ENCODE measurements at regions not wholly inside any gene's neighbourhood (a gene's known extent, or its start where the extent isn't known, plus 50 kb on each side); places are given as distances from the start of the nearest gene placed in this dataset.
"Not testable (repeated sequence)": the region's sequence is repeated elsewhere in the genome, so short reads cannot be mapped to it uniquely, and the experiment has no call there.

DNA sequence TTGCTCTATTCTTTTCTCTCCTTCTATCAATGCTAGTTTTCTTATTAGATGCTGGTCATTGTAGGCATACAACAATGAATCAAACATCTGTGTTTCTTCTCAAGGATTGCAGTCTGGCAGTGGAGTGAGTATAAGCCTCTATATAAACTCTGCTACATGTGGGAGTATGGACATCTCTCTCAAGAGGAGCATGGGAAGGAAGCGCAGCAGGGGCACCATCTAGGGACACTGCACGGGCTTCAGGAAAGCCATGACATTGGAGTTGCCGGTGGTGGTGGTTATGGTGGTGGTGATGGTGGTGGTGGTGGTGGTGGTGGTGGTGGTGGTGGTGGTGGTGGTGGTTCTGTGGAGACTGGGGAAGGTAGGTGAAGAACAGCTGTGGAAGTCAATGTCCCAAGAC, 462.6 kb downstream of the RNF144A start:
- DNase-seq (ENCODE audit: low read depth), result no peak

GRCh38 chr2:7384773-7385349, 467.6 kb downstream of the RNF144A start:
- no peak for DNase-seq (ENCODE audit: low read depth)

DNA sequence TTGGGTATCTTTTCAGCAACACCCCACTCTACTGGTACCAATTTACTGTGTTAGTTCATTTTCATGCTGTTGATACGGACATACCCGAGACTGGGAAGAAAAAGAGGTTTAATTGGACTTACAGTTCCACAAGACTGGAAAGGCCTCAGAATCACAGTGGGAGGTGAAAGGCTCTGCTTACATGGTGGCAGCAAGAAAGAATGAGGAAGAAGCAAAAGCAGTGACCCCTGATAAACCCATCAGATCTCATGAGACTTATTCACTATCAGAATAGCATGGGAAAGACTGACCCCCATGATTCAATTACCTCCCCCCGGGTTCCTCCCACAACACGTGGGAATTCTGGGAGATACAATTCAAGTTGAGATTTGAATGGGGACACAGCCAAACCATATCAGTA, 473.1 kb downstream of the RNF144A start:
- not testable (repeated sequence) for DNase-seq (ENCODE audit: low read depth)

DNA sequence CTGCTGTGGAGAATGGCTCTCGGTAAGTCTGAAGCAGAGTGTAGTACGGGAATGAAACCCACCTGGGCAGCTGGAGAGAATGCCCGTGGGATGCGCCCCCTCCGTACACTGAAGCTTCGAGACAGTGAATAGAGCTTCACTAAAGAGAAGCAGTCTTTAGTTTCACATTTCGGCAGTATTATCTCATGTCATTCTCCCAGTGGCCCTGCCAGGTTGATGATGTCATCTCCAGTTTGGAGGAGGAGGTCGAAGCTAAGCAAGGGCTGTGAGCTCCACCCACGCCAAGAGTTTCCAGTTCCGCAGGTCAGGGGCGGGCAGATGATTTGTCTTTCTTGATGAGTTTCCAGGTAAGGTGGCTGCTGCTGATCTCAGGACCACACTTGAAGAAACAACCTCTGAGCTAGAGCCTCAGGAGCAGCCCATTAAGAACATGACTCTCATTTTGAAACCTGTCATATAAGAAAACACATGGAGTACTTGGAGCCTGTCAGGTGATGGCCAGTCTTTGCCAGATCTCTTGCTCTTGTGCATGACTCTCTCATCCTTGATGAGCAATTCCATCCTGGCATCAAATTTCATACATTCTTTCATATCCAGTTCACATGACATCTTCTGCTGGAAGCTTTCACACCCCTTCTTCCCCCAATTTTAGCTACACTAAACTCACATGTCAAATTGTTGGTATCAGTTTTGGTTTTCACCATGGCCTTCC, 475.0 kb downstream of the RNF144A start:
- DNase-seq (ENCODE audit: low read depth), result no peak

- no peak for DNase-seq (ENCODE audit: low read depth)
These were observed 477.0 kb downstream of the RNF144A start for GRCh38 chr2:7394195-7394594.

DNA sequence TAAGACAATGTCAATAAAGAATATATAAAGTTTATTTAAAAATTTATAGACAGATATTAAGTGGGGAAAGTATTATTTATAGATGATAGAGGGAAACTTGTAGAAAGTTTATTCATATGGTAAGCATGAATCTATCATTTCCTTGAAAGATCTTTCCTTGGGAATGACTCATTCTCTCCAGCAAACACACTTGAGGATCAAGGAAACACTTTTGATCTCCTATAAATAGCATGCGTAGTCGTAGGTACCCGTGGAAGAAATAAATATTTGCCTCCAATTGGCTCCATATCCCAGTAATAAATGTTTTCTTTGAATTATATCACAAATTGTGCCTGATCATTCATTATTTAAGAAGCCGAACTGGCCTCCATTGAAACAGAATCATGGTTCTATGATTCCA, 483.4 kb downstream of the RNF144A start:
- no peak for DNase-seq (ENCODE audit: low read depth)

- DNase-seq (ENCODE audit: low read depth), result no peak
These were observed 486.0 kb downstream of the RNF144A start for GRCh38 chr2:7403092-7403775.

- no peak for DNase-seq (ENCODE audit: low read depth)
These were observed 488.9 kb downstream of the RNF144A start for GRCh38 chr2:7405861-7406715.

DNA sequence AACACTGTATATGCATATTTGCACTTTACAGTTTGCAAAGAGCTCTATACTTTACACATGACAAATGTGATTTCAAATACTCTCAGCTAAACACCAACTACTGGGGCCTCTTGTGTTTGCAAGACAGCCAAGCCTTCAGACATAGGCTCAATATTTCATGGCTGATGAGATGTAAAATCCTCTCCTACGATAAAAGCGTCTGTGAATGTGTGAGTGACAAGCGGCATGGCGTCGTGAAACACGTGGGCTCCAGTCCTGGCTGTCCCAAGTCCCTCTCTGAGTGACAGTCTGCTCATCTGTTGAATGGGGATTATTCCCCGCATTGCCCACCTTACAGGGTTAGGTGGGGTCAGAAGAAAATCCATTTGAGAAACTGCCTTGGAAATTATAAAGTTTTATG, 489.8 kb downstream of the RNF144A start:
- no peak for DNase-seq (ENCODE audit: low read depth)

GRCh38 chr2:7407906-7408680, 490.9 kb downstream of the RNF144A start:
- DNase-seq (ENCODE audit: low read depth), result no peak

- DNase-seq (ENCODE audit: low read depth), result no peak
These were observed 494.5 kb downstream of the RNF144A start for GRCh38 chr2:7411691-7412090.

DNA sequence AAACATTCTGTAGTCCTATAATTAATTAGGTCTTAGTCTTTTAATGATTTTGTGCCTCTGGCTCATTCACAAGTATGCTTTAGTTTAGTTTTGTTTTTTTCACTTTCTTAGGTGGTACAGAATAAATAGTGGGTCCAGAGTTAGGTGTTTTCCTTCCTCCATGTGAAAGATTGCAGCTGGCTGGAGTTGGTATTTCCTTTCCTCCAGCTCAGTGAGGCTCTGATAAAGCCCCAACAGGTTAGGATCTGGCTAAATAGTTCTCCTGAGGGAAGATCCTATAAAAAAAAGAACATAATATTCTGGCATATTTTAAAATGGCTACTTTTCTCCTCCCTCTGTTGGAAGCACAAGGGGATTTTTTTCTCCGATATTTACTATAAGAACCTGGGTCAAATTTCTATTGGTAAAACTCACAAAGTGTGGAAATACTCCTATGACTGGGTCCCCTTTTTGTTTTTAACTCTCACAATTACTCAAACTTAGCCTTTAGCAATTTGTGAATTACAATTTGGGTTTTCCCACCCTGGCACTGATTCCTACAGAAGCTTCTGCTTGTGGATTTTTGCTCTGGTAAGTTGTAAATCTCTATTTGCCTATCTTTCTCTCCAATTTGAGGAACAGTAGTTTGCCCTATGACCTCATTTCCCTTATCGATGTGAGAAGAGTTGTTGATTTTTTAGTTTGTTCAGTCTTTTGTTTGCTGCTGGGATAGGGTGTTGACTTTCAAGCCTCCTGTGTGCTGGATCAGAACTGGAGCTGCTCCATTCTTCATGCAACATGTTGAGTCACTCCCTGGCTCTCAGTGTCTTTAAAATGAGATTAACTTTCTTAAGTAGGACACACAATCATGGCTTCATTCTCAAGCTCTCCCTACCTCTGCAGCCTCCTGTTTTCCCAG, 500.9 kb downstream of the RNF144A start:
- DNase-seq (ENCODE audit: low read depth), result no peak

- no peak for DNase-seq (ENCODE audit: low read depth)
These were observed 502.0 kb downstream of the RNF144A start for GRCh38 chr2:7419186-7419585.

- DNase-seq (ENCODE audit: low read depth), result no peak
These were observed 502.7 kb downstream of the RNF144A start for GRCh38 chr2:7419814-7420311.

DNA sequence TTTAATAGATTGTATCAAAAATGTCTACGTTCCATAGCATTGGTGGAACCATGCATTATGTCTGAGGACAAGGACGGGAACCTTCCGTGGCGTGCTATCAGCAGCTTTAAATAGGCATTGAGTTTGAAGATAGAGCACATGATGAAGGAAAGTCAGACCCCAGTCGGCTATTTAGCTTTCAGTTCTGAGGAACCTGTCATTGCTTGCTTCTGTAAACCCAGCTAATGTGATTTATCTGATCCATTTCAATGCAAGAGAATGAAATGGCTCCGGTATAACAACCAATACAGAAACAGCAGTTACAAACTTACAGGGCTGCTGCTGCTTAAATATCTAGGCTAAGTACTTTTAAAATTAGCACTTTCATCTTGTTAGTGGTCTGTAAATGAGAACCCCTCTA, 503.3 kb downstream of the RNF144A start:
- no peak for DNase-seq (ENCODE audit: low read depth)

GRCh38 chr2:7424481-7424880, 507.3 kb downstream of the RNF144A start:
- DNase-seq (ENCODE audit: low read depth), result no peak

DNA sequence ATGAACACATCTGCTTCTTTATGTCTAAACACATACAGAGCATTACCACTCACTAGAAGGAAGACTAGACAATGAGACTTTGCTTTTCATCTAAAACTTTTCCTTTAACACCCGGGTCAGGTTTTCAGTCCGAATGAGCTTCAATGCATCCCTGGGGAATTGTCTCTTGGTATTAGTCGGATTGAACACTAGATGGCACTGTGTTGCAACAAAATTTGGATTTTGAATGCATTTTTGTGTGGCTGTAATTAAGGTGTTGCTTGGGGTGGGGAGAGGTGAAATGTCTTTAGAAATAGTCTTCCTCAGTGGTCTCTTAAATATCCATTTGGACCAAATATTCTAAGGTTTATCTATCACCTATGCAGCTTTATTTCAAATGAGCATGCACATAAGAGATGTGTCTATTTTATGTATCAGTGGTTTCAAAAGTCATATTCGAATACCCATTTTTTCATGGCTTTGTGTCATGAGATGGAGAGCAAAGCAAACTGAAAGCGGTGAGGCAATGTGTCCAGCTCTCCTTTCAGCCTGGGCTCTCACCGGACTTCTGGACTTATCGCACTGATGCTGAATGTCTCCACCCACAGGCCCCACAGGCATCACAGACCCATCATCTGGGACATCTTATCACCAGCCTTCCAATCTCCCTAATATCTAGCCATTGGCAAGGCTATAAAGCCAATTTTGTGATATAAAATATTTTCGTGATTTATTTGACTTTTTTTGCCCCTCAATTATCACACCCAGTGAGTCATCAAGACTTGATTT, 510.3 kb downstream of the RNF144A start:
- no peak for DNase-seq (ENCODE audit: low read depth)

- DNase-seq (ENCODE audit: low read depth), result no peak
These were observed 511.4 kb downstream of the RNF144A start for GRCh38 chr2:7428454-7429204.

DNA sequence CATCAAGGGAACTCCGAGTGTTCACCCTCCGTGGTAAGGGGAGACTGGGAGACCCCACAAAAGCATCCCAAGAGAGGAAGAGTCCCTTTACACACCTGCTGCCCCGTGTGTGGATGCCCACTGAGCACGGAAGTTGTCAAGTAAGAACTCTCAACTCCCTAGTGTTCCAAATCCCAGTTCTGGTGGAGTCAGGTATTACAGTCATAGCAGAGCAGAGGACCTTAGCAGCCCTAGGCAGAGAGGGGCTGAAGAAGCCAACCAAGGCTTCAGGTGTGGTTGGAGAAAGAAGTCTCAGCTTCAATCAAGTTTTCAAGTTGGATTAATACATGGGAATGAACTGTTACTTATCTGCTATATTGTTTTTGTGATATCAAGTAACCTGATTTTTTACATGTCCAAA, 512.5 kb downstream of the RNF144A start:
- no peak for DNase-seq (ENCODE audit: low read depth)

All from activated T-helper 1 cell treated with Interleukin-2 at 50 U/mL for 16 hours (primary cell).